Chondrocyte (in vitro differentiated cells): ENCODE measurements at regions not wholly inside any gene's neighbourhood (a gene's known extent, or its start where the extent isn't known, plus 50 kb on each side); places are given as distances from the start of the nearest gene placed in this dataset.

ENCODE experiments used
- DNase-seq: peaks from one replicate; pipeline ENCODE4 v3.0.0; 2021; ENCODE audit warnings: mixed read lengths, low spot score
- H3K27ac Mint-ChIP-seq: one replicate; pipeline ENCODE4 v1.8.0; 2021; ENCODE audit warnings: mild to moderate bottlenecking, moderate library complexity, mixed read lengths; ENCODE audit not compliant: unreplicated experiment
- H3K27me3 Mint-ChIP-seq: 2 replicates; pipeline ENCODE4 v1.8.0; 2021; ENCODE audit warnings: low read depth, mixed read lengths
- H3K36me3 Mint-ChIP-seq: 2 replicates; pipeline ENCODE4 v1.8.0; 2021; ENCODE audit warnings: low read depth, mixed read lengths
- H3K4me1 Mint-ChIP-seq: 2 replicates; pipeline ENCODE4 v1.8.0; 2021; ENCODE audit warnings: low read depth, mild to moderate bottlenecking, mixed read lengths
- H3K4me3 Mint-ChIP-seq: one replicate; pipeline ENCODE4 v1.8.0; 2021; ENCODE audit warnings: mild to moderate bottlenecking, moderate library complexity, mixed read lengths; ENCODE audit not compliant: unreplicated experiment
- H3K9me3 Mint-ChIP-seq: 2 replicates; pipeline ENCODE4 v1.8.0; 2021; ENCODE audit warnings: low read depth, mixed read lengths
- TF ChIP-seq, protein P1 (sequence below): fragments of 200-600 bp; sonication (generic); IDR thresholded peaks from 2 replicates; pipeline ENCODE4 v1.5.0; 2021; ENCODE audit warnings: antibody characterized with exemption, mild to moderate bottlenecking, moderate library complexity

DNA sequence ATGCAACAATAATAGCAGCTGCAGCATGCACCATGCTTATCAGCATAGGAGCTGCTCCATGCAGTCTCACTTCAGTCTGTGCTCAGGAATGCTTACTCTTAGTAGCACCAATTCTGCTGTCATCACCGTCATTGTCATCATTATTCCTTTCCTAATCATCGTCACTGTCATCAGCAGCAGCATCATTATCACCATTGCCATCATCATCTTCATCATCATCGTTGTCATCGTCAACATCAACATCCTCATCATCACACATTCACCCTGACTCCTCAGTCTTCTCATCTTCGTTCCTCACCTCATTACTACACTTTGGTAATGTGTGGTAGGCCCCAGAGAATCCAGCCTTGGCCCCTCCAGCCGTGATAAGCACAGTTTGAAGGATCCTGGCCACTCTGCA, 545.0 kb downstream of the TNS3 start:
- Mint-ChIP-seq H3K4me3 (no peak overlapping the region), H3K27ac (no peak overlapping the region), H3K4me1 (peaks cover 36% of the 10 kb centered on the region), H3K9me3 (no peaks in the 10 kb centered on the region), H3K36me3 (no peaks in the 10 kb centered on the region), H3K27me3 (no peaks in the 10 kb centered on the region)
- TF ChIP-seq, protein P1, sequence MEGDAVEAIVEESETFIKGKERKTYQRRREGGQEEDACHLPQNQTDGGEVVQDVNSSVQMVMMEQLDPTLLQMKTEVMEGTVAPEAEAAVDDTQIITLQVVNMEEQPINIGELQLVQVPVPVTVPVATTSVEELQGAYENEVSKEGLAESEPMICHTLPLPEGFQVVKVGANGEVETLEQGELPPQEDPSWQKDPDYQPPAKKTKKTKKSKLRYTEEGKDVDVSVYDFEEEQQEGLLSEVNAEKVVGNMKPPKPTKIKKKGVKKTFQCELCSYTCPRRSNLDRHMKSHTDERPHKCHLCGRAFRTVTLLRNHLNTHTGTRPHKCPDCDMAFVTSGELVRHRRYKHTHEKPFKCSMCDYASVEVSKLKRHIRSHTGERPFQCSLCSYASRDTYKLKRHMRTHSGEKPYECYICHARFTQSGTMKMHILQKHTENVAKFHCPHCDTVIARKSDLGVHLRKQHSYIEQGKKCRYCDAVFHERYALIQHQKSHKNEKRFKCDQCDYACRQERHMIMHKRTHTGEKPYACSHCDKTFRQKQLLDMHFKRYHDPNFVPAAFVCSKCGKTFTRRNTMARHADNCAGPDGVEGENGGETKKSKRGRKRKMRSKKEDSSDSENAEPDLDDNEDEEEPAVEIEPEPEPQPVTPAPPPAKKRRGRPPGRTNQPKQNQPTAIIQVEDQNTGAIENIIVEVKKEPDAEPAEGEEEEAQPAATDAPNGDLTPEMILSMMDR = no peak
- DNase-seq = no peak

DNA sequence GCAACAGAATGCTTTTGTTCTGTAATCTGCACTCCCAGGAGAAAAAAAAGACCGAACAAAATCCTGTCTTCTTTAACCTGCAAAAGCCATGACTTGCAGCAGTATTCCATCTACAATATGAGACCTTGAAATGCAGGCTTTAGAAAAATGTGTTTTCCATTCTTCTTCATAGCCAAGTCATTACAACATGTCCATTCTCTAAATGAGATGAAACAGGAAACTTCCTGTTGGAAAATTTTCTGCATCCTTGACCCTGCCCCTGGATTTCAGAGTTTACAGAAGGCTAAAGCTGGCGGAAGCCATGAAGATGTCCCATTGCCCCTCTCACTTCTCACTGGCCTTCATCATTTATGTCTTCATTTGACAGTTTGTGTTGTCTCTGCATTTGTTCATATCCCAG, 546.4 kb downstream of the TNS3 start:
- no peaks in the 10 kb centered on the region for H3K27me3 Mint-ChIP-seq
- DNase-seq = no peak
- H3K4me1 Mint-ChIP-seq = peaks cover 50% of the 10 kb centered on the region
- no peaks in the 10 kb centered on the region for H3K9me3 Mint-ChIP-seq
- TF ChIP-seq, protein P1 = no peak
- H3K36me3 Mint-ChIP-seq = no peaks in the 10 kb centered on the region
- H3K4me3 Mint-ChIP-seq = no peak overlapping the region
- H3K27ac Mint-ChIP-seq = no peak overlapping the region

DNA sequence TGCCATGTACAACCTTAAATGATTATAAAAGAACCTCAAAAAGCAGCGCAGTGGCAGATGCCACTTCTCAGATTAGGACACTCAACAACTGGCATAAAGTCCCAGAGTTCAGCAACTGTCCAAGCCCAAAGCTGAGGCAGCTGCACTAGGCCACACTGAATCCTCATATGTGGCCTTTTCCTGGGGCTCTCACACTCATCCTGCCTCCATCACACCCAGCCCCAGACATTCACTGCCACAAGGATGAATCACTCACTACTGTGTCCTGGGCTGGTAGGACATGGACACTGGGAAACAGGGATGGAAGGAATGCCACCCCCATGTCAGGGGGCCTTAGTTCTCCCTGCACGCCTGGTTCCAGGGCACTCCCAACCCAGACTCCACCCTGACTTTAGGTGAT, 547.7 kb downstream of the TNS3 start:
- DNase-seq = no peak
- Mint-ChIP-seq H3K27ac (no peak overlapping the region), H3K4me1 (peaks cover 43% of the 10 kb centered on the region), H3K4me3 (no peak overlapping the region), H3K27me3 (no peaks in the 10 kb centered on the region), H3K36me3 (no peaks in the 10 kb centered on the region), H3K9me3 (no peaks in the 10 kb centered on the region)
- TF ChIP-seq, protein P1 = no peak

DNA sequence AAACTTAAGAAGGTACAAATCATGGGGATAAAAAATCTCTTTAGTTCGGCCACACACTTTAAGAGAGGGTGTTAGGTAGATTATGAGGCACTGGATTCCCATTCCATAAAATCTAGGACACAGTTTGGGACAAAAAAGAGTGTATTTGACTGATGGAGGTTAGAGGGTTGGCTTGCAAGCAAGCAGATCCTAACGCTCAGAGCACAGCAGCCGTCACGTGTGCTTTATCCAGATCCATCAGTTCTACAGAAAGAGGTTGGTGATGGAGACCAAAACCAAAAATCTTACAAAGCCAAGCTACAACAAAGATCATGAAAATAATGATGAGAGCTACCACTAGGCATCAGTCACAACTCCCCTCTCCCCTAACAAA, 549.4 kb downstream of the TNS3 start:
- Mint-ChIP-seq H3K9me3 (no peaks in the 10 kb centered on the region), H3K4me3 (peak overlapping the region; percentile 28), H3K36me3 (no peaks in the 10 kb centered on the region), H3K27me3 (no peaks in the 10 kb centered on the region), H3K27ac (peak overlapping the region; percentile 92), H3K4me1 (peaks cover 36% of the 10 kb centered on the region)
- TF ChIP-seq, protein P1 = no peak
- no peak for DNase-seq

DNA sequence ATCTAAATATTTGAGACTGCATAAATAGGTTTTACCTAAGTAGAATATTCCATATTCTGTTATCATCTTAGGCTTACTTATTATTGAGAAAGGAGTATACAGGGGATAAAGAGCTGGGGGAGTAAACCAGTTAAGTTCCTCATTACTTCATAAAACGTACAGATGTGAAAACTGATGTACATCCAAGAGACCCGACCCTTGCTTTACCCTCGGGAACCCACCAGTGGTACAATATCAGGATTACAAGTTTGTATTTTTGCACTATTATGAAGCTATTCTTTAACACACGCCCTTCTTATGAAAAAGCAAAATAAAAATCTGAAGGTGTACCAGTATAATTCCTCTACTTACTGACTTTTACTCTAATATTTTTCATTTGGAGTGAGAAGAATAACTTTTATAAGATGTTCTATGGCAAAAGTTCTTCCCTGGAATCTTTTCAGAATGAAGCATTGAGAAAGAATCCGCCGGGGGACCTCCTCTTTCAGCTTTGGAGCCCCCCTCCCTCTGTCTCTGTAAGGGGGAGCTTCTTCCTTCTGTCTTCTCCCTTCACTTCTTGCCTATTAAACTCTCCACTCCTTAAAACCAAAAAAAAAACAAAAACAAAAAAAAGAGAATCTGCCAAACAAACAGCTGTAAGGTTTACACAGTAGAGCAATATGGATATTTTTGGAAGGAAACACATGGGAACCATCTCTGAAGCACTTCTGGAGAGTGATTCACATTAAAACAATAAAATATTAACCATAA, 550.0 kb downstream of the TNS3 start:
- Mint-ChIP-seq H3K36me3 (no peaks in the 10 kb centered on the region), H3K27ac (peak overlapping the region; percentile 92), H3K9me3 (no peaks in the 10 kb centered on the region), H3K4me1 (peaks cover 36% of the 10 kb centered on the region), H3K27me3 (no peaks in the 10 kb centered on the region), H3K4me3 (peak overlapping the region; percentile 28)
- DNase-seq = no peak
- TF ChIP-seq, protein P1 = peak; percentile 25
